BJ (cell line): ENCODE measurements at regions not wholly inside any gene's neighbourhood (a gene's known extent, or its start where the extent isn't known, plus 50 kb on each side); places are given as distances from the start of the nearest gene placed in this dataset.

Experiments
- CTCF ChIA-PET: fragments of 350-600 bp; formaldehyde crosslinking; extraction: SDS; loops from one replicate; lab custom pipeline; 2021; ENCODE audit warnings: antibody characterized with exemption, inconsistent platforms; lab: Yijun Ruan, JAX
- POLR2A ChIA-PET: fragments of 300-600 bp; sonication (Branson Sonifier 250); formaldehyde crosslinking; extraction: SDS; loops from one replicate; lab custom pipeline; 2021; ENCODE audit warnings: antibody characterized with exemption; lab: Charles Lee
- DNase-seq: peaks from one replicate; pipeline ENCODE4 v3.0.0-alpha.2; 2011; ENCODE audit warnings: low read depth
- H3K27me3 ChIP-seq: 2 replicates; pipeline ENCODE4 v1.6.0; 2011; ENCODE audit warnings: low read length; ENCODE audit not compliant: control insufficient read depth, insufficient read depth
- H3K36me3 ChIP-seq: 2 replicates; pipeline ENCODE4 v1.5.1; 2011; ENCODE audit warnings: low read length; ENCODE audit not compliant: control insufficient read depth, insufficient read depth
- H3K4me3 ChIP-seq: 2 replicates; pipeline ENCODE4 v1.5.1; 2011; ENCODE audit warnings: low read depth, mild to moderate bottlenecking, control low read depth, low read length
- TF ChIP-seq, protein P1 (sequence below): IDR thresholded peaks from 2 replicates; pipeline ENCODE4 v1.5.1; 2011; ENCODE audit warnings: low read depth, mild to moderate bottlenecking, control low read depth, inconsistent platforms, low read length, moderate library complexity; ENCODE audit not compliant: insufficient read depth

DNA sequence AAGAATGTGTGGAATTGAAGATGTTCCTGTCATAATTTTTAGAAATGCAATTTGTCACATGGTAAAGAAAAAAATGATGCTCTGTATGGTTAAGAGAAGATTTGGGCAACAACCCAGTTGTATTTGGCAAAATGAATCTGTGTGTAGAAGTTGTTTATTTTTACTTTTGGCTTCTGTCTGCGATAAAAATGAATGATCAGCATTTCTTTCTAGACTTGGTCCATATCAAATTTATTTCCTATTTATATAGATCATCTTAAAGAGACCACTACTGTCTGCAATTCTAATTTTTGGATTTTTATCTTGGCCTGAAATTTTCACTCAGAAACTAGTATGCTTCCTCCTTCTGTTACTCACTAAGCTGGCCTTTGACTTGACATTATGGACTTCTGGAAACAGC is 396.9 kb downstream of the FAM47A start:
- ChIA-PET POLR2A (no interaction called here), CTCF (no interaction called here)
- no peaks in the 10 kb centered on the region for H3K36me3 ChIP-seq
- H3K27me3 ChIP-seq, result no peaks in the 10 kb centered on the region
- TF ChIP-seq, protein P1, sequence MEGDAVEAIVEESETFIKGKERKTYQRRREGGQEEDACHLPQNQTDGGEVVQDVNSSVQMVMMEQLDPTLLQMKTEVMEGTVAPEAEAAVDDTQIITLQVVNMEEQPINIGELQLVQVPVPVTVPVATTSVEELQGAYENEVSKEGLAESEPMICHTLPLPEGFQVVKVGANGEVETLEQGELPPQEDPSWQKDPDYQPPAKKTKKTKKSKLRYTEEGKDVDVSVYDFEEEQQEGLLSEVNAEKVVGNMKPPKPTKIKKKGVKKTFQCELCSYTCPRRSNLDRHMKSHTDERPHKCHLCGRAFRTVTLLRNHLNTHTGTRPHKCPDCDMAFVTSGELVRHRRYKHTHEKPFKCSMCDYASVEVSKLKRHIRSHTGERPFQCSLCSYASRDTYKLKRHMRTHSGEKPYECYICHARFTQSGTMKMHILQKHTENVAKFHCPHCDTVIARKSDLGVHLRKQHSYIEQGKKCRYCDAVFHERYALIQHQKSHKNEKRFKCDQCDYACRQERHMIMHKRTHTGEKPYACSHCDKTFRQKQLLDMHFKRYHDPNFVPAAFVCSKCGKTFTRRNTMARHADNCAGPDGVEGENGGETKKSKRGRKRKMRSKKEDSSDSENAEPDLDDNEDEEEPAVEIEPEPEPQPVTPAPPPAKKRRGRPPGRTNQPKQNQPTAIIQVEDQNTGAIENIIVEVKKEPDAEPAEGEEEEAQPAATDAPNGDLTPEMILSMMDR, result no peak
- no peak for DNase-seq
- H3K4me3 ChIP-seq, result no peak overlapping the region

DNA sequence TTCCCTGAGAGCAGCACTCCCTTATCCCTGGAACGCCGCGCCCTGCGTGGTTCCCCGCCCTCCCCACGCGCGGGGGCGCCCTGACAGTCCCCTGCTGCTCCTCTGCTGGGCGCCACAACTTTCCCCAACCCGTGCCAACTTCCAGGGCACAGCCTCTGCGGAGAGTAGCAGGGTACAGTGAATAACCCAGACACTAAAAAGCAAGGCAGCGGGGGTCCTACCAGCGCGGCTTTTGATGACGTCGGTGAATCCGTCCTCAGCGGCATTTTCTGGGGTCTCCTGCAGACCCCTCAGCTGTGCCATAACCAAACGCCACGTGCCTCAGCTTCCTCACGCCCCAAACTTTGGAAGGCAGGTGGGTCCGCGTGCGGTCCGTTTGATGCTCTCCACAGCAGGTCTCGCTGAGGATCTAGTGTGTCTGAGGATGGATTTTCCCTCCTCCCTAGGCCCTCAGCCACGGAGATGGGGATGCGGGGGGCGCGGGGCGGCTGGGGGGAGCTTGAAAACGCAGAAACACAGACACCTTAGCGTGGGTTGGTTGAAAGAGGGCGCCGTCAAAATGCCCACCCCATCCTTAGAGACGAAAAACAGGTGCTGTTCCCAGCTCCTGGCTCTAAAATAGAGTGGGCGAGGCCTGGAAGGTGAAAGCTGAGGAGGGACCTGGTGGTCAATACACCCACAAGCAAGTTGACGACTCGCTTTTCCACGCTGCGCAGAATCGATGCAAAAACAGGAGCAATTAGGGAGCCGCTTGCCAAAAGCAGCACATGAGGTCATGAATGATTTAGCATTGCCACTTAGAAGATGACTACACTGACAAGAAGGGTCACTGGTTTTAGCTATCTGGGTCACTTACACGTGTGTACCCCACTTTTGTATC is 405.6 kb downstream of the FAM47A start:
- Histone ChIP-seq H3K27me3 (no peaks in the 10 kb centered on the region), H3K4me3 (no peak overlapping the region), H3K36me3 (no peaks in the 10 kb centered on the region)
- TF ChIP-seq, protein P1, result no peak
- DNase-seq, result no peak
- ChIA-PET POLR2A (no interaction called here), CTCF (no interaction called here)

DNA sequence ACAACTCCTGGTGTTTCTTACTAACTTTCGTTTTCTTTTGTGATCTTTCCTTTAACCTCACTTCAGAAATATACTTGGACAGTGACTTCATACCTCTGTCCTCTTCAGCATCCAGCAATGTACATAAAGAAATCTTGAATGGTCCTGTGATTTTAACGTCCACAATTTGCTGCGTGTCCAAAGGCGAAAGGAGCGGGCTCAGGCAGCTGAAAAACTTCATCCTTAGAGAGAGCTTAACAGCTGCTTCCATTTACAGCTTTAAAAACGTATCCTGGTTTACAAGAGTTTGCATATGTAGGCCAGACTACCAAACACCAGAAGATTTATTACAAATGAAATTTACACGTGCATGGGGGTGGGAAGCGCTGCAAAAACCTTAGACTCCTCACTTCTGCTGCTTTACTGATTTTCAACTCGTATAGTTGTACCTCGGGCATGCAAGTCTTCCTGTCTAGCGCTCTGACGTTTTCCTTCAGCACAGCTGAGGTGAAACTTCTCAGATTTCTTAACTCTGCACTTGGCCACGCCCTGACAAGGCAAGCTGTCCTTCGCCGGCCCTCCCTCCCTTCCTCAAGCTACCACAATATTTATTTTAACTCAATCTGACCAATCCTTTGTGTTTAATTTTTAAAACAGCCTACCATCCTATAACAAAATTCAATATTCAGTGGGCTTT is 406.4 kb downstream of the FAM47A start:
- ChIA-PET CTCF (no interaction called here), POLR2A (no interaction called here)
- no peak overlapping the region for H3K4me3 ChIP-seq
- H3K36me3 ChIP-seq, result no peaks in the 10 kb centered on the region
- TF ChIP-seq, protein P1, result no peak
- H3K27me3 ChIP-seq, result no peaks in the 10 kb centered on the region
- no peak for DNase-seq

DNA sequence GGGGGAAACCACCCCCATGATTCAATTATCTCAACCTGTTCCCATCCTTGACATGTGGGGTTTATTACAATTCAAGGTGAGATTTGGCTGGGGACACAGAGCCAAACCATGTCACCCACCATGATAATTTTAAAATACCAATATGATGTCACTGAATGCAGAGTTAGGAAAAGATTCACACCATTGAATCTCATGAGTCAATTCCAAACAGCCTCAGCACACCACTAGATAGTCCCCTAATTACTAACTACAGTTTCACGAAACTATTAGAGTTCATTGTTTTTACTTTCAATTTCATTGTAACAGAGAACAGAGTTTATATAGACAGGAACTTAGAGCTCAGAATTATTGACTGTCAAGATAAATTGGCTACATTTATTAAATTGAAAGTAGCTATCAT is 410.2 kb downstream of the FAM47A start:
- CTCF ChIA-PET, result no interaction called here
- POLR2A ChIA-PET, result no interaction called here
- H3K27me3 ChIP-seq, result no peaks in the 10 kb centered on the region

DNA sequence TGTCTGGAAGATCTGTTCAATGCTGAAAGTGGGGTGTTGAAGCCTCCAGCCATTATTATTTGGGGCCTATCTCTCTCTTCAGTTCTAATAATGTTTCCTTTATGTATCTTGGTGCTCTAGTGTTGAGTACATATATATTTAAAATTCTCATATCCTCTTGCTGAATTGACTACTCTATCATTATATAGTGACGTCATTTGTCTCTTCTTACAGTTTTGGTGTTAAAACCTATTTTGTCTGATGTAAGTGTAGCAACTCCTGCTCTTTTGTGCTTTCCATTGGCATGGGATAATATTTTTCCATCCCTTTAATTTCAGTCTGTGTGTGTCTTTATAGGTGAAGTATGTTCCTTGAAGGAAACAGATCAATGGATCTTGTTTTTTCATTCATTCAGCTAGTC is 446.0 kb downstream of the FAM47A start:
- ChIA-PET CTCF (no interaction called here), POLR2A (no interaction called here)
- Histone ChIP-seq H3K4me3 (no peak overlapping the region), H3K27me3 (no peaks in the 10 kb centered on the region), H3K36me3 (no peaks in the 10 kb centered on the region)
- TF ChIP-seq, protein P1, result no peak
- no peak for DNase-seq

More for the DNA sequence above, 410.2 kb downstream of the FAM47A start:
- H3K4me3 ChIP-seq, result no peak overlapping the region
- no peak for DNase-seq
- no peaks in the 10 kb centered on the region for H3K36me3 ChIP-seq
- TF ChIP-seq, protein P1, result no peak
